Smooth muscle cell (in vitro differentiated cells): ENCODE measurements at regions not wholly inside any gene's neighbourhood (a gene's known extent, or its start where the extent isn't known, plus 50 kb on each side); places are given as distances from the start of the nearest gene placed in this dataset.

Experiments used
- DNase-seq: peaks from one replicate; lab custom pipeline; 2025; ENCODE audit not compliant: unreplicated experiment; lab: John Stamatoyannopoulos, UW
- H2AFZ ChIP-seq: fragments of 200-600 bp; sonication (generic); 2 replicates; pipeline ENCODE4 v1.6.0; 2016; ENCODE audit warnings: antibody characterized with exemption, low read depth, mild to moderate bottlenecking
- H3F3A ChIP-seq: fragments of 200-600 bp; sonication (generic); 2 replicates; pipeline ENCODE4 v1.6.0; 2017; ENCODE audit warnings: antibody characterized with exemption, low read depth
- H3K27ac ChIP-seq: fragments of 200-600 bp; sonication (generic); 2 replicates; pipeline ENCODE4 v1.5.1; 2016; ENCODE audit warnings: low read depth, mild to moderate bottlenecking
- H3K27me3 ChIP-seq: fragments of 200-600 bp; sonication (generic); 2 replicates; pipeline ENCODE4 v1.6.1; 2016; ENCODE audit warnings: low read depth, mild to moderate bottlenecking
- H3K36me3 ChIP-seq: fragments of 200-600 bp; sonication (generic); 2 replicates; pipeline ENCODE4 v1.5.1; 2016; ENCODE audit warnings: low read depth
- H3K4me1 ChIP-seq: fragments of 200-600 bp; sonication (generic); 2 replicates; pipeline ENCODE4 v1.5.1; 2016; ENCODE audit warnings: low read depth
- H3K4me2 ChIP-seq: fragments of 200-600 bp; sonication (generic); 2 replicates; pipeline ENCODE4 v1.6.0; 2016; ENCODE audit warnings: mild to moderate bottlenecking
- H3K4me3 ChIP-seq: fragments of 200-600 bp; sonication (generic); 2 replicates; pipeline ENCODE4 v1.5.1; 2016; ENCODE audit warnings: mild to moderate bottlenecking
- H3K79me2 ChIP-seq: fragments of 200-600 bp; sonication (generic); 2 replicates; pipeline ENCODE4 v1.6.0; 2016; ENCODE audit warnings: low read depth, mild to moderate bottlenecking
- H3K9ac ChIP-seq: fragments of 200-600 bp; sonication (generic); 2 replicates; pipeline ENCODE4 v1.6.0; 2016; ENCODE audit warnings: low read depth
- H3K9me3 ChIP-seq: fragments of 200-600 bp; sonication (generic); replicated peaks from 2 replicates; pipeline ENCODE4 v1.5.1; 2016; ENCODE audit warnings: low read depth
- H4K20me1 ChIP-seq: fragments of 200-600 bp; sonication (generic); 2 replicates; pipeline ENCODE4 v1.6.0; 2016; ENCODE audit warnings: low read depth
- WGBS: methylation state at CpG from one replicate; pipeline ENCODE4 v1.1.7; 2016; ENCODE audit warnings: low lambda C conversion rate; 5-methylcytosine and 5-hydroxymethylcytosine counted together
- TF ChIP-seq, protein P1 (sequence below): fragments of 200-600 bp; sonication (generic); IDR thresholded peaks from 2 replicates; pipeline ENCODE4 v1.5.1; 2017; ENCODE audit warnings: borderline replicate concordance, mild to moderate bottlenecking, antibody characterized with exemption; ENCODE audit not compliant: insufficient read depth, poor library complexity, severe bottlenecking

DNA sequence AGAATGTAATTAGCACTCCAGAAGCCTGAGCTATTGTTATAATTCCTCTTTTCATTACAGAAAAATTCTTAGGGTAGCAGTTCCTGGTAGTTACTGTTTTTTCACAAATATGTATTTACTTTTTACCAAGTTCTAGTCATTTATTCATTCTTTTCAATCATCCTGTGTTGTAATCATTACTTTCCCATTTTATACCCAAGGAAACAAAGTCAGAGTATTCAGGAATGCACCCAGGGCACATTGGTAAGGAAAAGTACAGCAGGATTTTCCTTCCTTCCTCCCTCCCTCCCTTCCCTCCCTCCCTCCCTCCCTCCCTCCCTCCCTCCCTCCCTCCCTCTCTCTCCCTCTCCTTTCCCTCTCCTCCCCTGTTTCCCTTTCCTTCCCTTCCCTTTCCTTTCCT is 115.9 kb upstream of the RBFOX1 start:
- H3K27ac ChIP-seq = no peak overlapping the region
- H3K4me2 ChIP-seq = no peak overlapping the region
- H3K4me1 ChIP-seq = no peaks in the 10 kb centered on the region
- peaks cover 32% of the 10 kb centered on the region for H3K27me3 ChIP-seq
- no peaks in the 10 kb centered on the region for H3F3A ChIP-seq
- H3K4me3 ChIP-seq = no peak overlapping the region
- no peaks in the 10 kb centered on the region for H4K20me1 ChIP-seq
- H3K9me3 ChIP-seq = no peaks in the 10 kb centered on the region
- no peaks in the 10 kb centered on the region for H3K36me3 ChIP-seq
- H3K79me2 ChIP-seq = no peaks in the 10 kb centered on the region
- H3K9ac ChIP-seq = no peak overlapping the region
- no peak overlapping the region for H2AFZ ChIP-seq
- DNase-seq = no peak
- TF ChIP-seq, protein P1, sequence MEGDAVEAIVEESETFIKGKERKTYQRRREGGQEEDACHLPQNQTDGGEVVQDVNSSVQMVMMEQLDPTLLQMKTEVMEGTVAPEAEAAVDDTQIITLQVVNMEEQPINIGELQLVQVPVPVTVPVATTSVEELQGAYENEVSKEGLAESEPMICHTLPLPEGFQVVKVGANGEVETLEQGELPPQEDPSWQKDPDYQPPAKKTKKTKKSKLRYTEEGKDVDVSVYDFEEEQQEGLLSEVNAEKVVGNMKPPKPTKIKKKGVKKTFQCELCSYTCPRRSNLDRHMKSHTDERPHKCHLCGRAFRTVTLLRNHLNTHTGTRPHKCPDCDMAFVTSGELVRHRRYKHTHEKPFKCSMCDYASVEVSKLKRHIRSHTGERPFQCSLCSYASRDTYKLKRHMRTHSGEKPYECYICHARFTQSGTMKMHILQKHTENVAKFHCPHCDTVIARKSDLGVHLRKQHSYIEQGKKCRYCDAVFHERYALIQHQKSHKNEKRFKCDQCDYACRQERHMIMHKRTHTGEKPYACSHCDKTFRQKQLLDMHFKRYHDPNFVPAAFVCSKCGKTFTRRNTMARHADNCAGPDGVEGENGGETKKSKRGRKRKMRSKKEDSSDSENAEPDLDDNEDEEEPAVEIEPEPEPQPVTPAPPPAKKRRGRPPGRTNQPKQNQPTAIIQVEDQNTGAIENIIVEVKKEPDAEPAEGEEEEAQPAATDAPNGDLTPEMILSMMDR = no peak

DNA sequence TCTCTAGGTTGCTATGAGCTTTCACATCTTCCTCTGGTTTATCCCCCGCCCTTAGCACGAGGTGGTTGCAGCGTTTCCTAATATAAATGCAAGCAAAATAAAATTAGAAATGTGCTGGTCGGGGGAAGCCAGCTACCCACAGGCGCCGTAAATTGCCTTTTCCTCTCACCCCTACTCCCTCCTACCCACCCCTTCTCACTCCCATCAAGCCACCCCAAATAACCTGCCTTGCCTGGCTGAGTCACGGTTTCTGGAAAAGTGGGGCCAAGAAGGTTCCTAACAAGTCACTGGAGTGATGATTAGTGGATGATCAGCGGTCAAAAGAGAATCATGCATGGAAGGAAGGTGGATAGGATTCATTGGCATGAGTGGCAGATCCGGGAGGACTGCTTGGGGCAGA is 120.9 kb upstream of the RBFOX1 start:
- WGBS = 88% methylated on average over 9 of the region's 9 CpGs

DNA sequence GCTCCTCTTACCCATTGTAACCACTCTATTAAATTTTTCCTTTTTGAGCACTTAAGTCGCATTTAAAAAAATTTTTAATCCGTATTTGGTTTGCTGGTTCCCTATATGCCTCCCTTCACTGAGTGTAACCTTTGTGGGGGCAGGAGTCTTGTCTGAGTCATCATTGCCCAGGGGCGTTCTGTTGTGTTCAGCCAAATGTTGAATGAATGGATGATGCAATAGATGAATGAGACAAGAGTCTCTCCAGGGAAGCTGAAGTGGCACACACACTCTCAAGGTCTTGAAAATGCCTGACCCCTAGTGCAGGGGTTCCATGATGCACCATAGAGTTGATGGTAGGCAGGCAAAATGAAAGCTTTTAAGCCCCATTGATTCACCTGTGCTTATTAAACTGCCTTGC is 123.0 kb upstream of the RBFOX1 start:
- H3K4me1 ChIP-seq = no peaks in the 10 kb centered on the region
- H3K27ac ChIP-seq = no peak overlapping the region
- TF ChIP-seq, protein P1 = no peak
- H3K36me3 ChIP-seq = no peaks in the 10 kb centered on the region
- H4K20me1 ChIP-seq = no peaks in the 10 kb centered on the region
- H3K4me3 ChIP-seq = no peak overlapping the region
- no peak overlapping the region for H2AFZ ChIP-seq
- no peaks in the 10 kb centered on the region for H3K9me3 ChIP-seq
- peaks cover 53% of the 10 kb centered on the region for H3K27me3 ChIP-seq
- DNase-seq = no peak
- 83% methylated on average over 3 of the region's 3 CpGs for WGBS
- H3K4me2 ChIP-seq = no peak overlapping the region
- no peak overlapping the region for H3K9ac ChIP-seq
- no peaks in the 10 kb centered on the region for H3K79me2 ChIP-seq
- no peaks in the 10 kb centered on the region for H3F3A ChIP-seq

More for the DNA sequence above, 120.9 kb upstream of the RBFOX1 start:
- H2AFZ ChIP-seq = no peak overlapping the region
- H3K9me3 ChIP-seq = no peaks in the 10 kb centered on the region
- H3F3A ChIP-seq = no peaks in the 10 kb centered on the region
- no peaks in the 10 kb centered on the region for H3K4me1 ChIP-seq
- TF ChIP-seq, protein P1 = no peak
- H3K27me3 ChIP-seq = peaks cover 35% of the 10 kb centered on the region
- H3K27ac ChIP-seq = no peak overlapping the region
- no peaks in the 10 kb centered on the region for H3K36me3 ChIP-seq
- no peak overlapping the region for H3K4me2 ChIP-seq
- no peak overlapping the region for H3K4me3 ChIP-seq
- no peaks in the 10 kb centered on the region for H4K20me1 ChIP-seq
- no peak for DNase-seq
- no peak overlapping the region for H3K9ac ChIP-seq
- no peaks in the 10 kb centered on the region for H3K79me2 ChIP-seq

DNA sequence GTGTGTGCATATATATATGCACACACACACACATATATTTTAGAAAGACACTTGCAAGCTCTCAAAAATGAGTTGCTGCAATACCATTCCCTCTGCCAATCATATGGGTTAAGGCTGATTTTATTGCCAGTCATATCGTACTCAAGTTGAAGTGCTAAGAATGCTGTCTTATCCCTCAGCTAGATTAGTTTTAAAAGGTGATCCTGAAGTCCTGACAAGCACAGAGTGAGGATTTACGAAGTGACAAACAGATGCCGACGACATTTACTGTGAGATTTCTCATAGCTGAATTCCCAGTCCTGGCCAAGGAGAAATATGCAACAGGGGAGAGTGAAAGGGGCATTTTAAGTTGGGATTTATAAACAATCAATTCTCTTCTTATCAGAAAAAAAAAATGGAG is 126.2 kb upstream of the RBFOX1 start:
- no peak for DNase-seq
- no peak overlapping the region for H3K9ac ChIP-seq
- no peaks in the 10 kb centered on the region for H3K4me1 ChIP-seq
- 38% methylated on average over 4 of the region's 4 CpGs for WGBS
- no peaks in the 10 kb centered on the region for H4K20me1 ChIP-seq
- no peaks in the 10 kb centered on the region for H3K79me2 ChIP-seq
- no peak overlapping the region for H3K27ac ChIP-seq
- H3K36me3 ChIP-seq = no peaks in the 10 kb centered on the region
- H2AFZ ChIP-seq = no peak overlapping the region
- H3K4me3 ChIP-seq = no peak overlapping the region
- H3K4me2 ChIP-seq = no peak overlapping the region
- H3K27me3 ChIP-seq = peaks cover 65% of the 10 kb centered on the region
- no peaks in the 10 kb centered on the region for H3K9me3 ChIP-seq
- H3F3A ChIP-seq = no peaks in the 10 kb centered on the region
- TF ChIP-seq, protein P1 = no peak
